ENCODE measurements at regions not wholly inside any gene's neighbourhood (a gene's known extent, or its start where the extent isn't known, plus 50 kb on each side); places are given as distances from the start of the nearest gene placed in this dataset.

GRCh38 chr15:31254431-31255175, 72.0 kb upstream of the KLF13 start (continued):
- peak; percentile 57; the same call in 1 of the 2 replicates for TF ChIP-seq ZBTB21 (tag by site-specific recombination; IDR thresholded peaks at IDR 0.05)
- TF ChIP-seq, protein P1, sequence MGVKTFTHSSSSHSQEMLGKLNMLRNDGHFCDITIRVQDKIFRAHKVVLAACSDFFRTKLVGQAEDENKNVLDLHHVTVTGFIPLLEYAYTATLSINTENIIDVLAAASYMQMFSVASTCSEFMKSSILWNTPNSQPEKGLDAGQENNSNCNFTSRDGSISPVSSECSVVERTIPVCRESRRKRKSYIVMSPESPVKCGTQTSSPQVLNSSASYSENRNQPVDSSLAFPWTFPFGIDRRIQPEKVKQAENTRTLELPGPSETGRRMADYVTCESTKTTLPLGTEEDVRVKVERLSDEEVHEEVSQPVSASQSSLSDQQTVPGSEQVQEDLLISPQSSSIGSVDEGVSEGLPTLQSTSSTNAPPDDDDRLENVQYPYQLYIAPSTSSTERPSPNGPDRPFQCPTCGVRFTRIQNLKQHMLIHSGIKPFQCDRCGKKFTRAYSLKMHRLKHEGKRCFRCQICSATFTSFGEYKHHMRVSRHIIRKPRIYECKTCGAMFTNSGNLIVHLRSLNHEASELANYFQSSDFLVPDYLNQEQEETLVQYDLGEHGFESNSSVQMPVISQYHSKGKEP (tag by site-specific recombination; IDR thresholded peaks at IDR 0.05), result peak; percentile 71; the same call in 1 of the 2 replicates
- TF ChIP-seq ZSCAN16 (tag by site-specific recombination; IDR thresholded peaks at IDR 0.05), result no peak
- no peak for TF ChIP-seq ZNF501 (tag by site-specific recombination; IDR thresholded peaks at IDR 0.05)
- no peak for TF ChIP-seq ZNF473 (tag by site-specific recombination; IDR thresholded peaks at IDR 0.05)
- peak; percentile 74 for TF ChIP-seq FEZF1 (tag by site-specific recombination; IDR thresholded peaks at IDR 0.05)
- 0 out of 2 replicates have a peak, but pooled peaks have one; percentile 22 for TF ChIP-seq KLF8 (tag by site-specific recombination; IDR thresholded peaks at IDR 0.05)
- TF ChIP-seq ZNF560 (tag by site-specific recombination; IDR thresholded peaks at IDR 0.05; ENCODE audit: borderline replicate concordance), result no peak
- peak; percentile 45; the same call in 1 of the 2 replicates for TF ChIP-seq KLF10 (tag by site-specific recombination; IDR thresholded peaks at IDR 0.05)
- peak; percentile 82 for TF ChIP-seq ZNF843 (tag by site-specific recombination; IDR thresholded peaks at IDR 0.05)
- TF ChIP-seq ZNF658 (tag by site-specific recombination; IDR thresholded peaks at IDR 0.05), result no peak
- no peak for TF ChIP-seq ZNF10 (tag by site-specific recombination; IDR thresholded peaks at IDR 0.05)
- peak; percentile 86 for TF ChIP-seq KLF1 (tag by site-specific recombination; IDR thresholded peaks at IDR 0.05)
- no peak for TF ChIP-seq ZNF19 (tag by site-specific recombination; IDR thresholded peaks at IDR 0.05; ENCODE audit: low read depth)
- TF ChIP-seq ZNF707 (tag by site-specific recombination; IDR thresholded peaks at IDR 0.05), result no peak
- peak; percentile 48 for TF ChIP-seq ZNF366 (tag by site-specific recombination; conservative IDR thresholded peaks at IDR 0.05)
- peak; percentile 49; the same call in 1 of the 2 replicates for TF ChIP-seq KLF7 (tag by site-specific recombination; IDR thresholded peaks at IDR 0.05; ENCODE audit: borderline replicate concordance)
- TF ChIP-seq ZFP41 (tag by site-specific recombination; IDR thresholded peaks at IDR 0.05; ENCODE audit: borderline replicate concordance), result no peak
- TF ChIP-seq MZF1 (tag by site-specific recombination; IDR thresholded peaks at IDR 0.05; ENCODE audit: borderline replicate concordance), result peak; percentile 38; the same call in 1 of the 2 replicates
- TF ChIP-seq ZNF18 (tag by site-specific recombination; IDR thresholded peaks at IDR 0.05), result peak; percentile 47; the same call in 1 of the 2 replicates
- 0 out of 2 replicates have a peak, but pooled peaks have one; percentile 21 for TF ChIP-seq ZNF664 (tag by site-specific recombination; IDR thresholded peaks at IDR 0.05)
- peak; percentile 44; the same call in 1 of the 2 replicates for TF ChIP-seq ZXDB (tag by site-specific recombination; IDR thresholded peaks at IDR 0.05)
- TF ChIP-seq OVOL3 (tag by site-specific recombination; IDR thresholded peaks at IDR 0.05), result 0 out of 2 replicates have a peak, but pooled peaks have one; percentile 22
- 0 out of 2 replicates have a peak, but pooled peaks have one; percentile 66 for TF ChIP-seq ZNF610 (tag by site-specific recombination; IDR thresholded peaks at IDR 0.05; ENCODE audit: borderline replicate concordance)
- no peak for TF ChIP-seq ZNF324 (tag by site-specific recombination; IDR thresholded peaks at IDR 0.05)
- TF ChIP-seq, protein P2, sequence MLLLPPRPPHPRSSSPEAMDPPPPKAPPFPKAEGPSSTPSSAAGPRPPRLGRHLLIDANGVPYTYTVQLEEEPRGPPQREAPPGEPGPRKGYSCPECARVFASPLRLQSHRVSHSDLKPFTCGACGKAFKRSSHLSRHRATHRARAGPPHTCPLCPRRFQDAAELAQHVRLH (tag by site-specific recombination; IDR thresholded peaks at IDR 0.05), result peak; percentile 47; the same call in 1 of the 2 replicates
- peak; percentile 79 for TF ChIP-seq OSR2 (tag by site-specific recombination; IDR thresholded peaks at IDR 0.05)
- no peak for TF ChIP-seq ZNF184 (tag by site-specific recombination; IDR thresholded peaks at IDR 0.05)
- peak; percentile 57 for TF ChIP-seq IKZF3 (tag by site-specific recombination; IDR thresholded peaks at IDR 0.05)
- peak; percentile 79 for TF ChIP-seq ZNF394 (tag by site-specific recombination; IDR thresholded peaks at IDR 0.05; ENCODE audit: borderline replicate concordance)
- 0 out of 2 replicates have a peak, but pooled peaks have one; percentile 62 for TF ChIP-seq ZNF600 (tag by site-specific recombination; IDR thresholded peaks at IDR 0.05)
- TF ChIP-seq EGR2 (tag by site-specific recombination; IDR thresholded peaks at IDR 0.05; ENCODE audit: low read depth), result no peak
- TF ChIP-seq PBX3 (CRISPR knock-in tag; IDR thresholded peaks at IDR 0.05), result no peak
- TF ChIP-seq ZNF112 (tag by site-specific recombination; IDR thresholded peaks at IDR 0.05), result no peak
